ENCODE measurements at regions not wholly inside any gene's neighbourhood (a gene's known extent, or its start where the extent isn't known, plus 50 kb on each side); places are given as distances from the start of the nearest gene placed in this dataset.

DNA sequence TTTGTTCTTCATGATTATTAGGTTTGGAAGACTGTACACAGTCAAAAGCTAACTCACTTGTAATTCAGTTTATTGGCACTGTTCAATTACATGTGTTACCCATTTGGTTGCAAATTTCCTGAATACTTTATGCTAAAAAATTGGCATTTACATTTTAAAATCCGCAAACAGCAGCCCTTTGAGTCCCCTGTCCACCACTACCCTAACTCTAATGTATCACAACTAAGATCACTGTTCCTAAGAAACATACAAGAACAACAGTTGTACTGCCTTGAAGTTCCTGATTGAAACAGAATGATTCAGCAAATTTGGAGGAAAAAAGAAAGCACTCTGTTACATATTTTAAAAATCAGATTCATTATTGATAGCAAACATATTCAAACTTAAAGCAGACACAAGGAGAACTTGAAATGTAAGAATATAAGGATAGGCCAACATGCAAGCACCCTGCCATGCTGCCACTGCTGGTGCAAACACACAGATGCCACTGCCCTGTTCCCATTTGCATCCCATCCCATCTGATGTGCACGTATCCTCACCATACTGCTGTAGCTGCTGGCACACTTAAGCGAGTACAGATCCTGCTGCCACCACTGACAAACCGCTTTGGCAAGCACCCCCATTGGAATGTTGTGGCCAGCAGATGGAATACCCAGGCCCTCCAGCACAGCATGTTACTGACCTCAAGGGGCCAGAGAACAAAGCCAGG, 343.4 kb downstream of the PPP1R2C start:
- Histone ChIP-seq H4K20me1 (ENCODE audit: insufficient read depth, low read length) (no peaks in the 10 kb centered on the region), H3K36me3 (ENCODE audit: insufficient read depth, low read length) (no peaks in the 10 kb centered on the region), H3K9ac (ENCODE audit: low read length) (no peak overlapping the region), H3K4me1 (ENCODE audit: insufficient read depth, low read length) (no peaks in the 10 kb centered on the region), H3K9me3 (ENCODE audit: insufficient read depth, low read depth, low read length) (no peaks in the 10 kb centered on the region), H3K4me3 (ENCODE audit: insufficient read depth, low read depth, low read length) (no peak overlapping the region), H3K27ac (ENCODE audit: low read depth, low read length) (no peak overlapping the region), H3K27me3 (ENCODE audit: insufficient read depth, low read length) (no peaks in the 10 kb centered on the region), H2AFZ (ENCODE audit: low read depth, low read length) (no peak overlapping the region), H3K4me2 (ENCODE audit: low read length) (no peak overlapping the region), H3K79me2 (ENCODE audit: insufficient read depth, low read length) (no peaks in the 10 kb centered on the region)
- Mint-ChIP-seq H3K9me3 (ENCODE audit: unreplicated experiment) (peaks cover 4% of the 10 kb centered on the region), H3K27ac (ENCODE audit: unreplicated experiment) (no peak overlapping the region), H3K4me1 (ENCODE audit: low read depth, unreplicated experiment) (no peaks in the 10 kb centered on the region), H3K27me3 (ENCODE audit: low read depth, unreplicated experiment) (no peaks in the 10 kb centered on the region), H3K36me3 (ENCODE audit: low read depth, unreplicated experiment) (no peaks in the 10 kb centered on the region), H3K4me3 (ENCODE audit: unreplicated experiment) (no peak overlapping the region)
- FAIRE-seq (peak; percentile 23), DNase-seq (ENCODE audit: low read depth) (no peak)
- no peak for TF ChIP-seq EZH2 (IDR thresholded peaks at IDR 0.05; ENCODE audit: insufficient read depth, low read length)
- TF ChIP-seq, protein P1, sequence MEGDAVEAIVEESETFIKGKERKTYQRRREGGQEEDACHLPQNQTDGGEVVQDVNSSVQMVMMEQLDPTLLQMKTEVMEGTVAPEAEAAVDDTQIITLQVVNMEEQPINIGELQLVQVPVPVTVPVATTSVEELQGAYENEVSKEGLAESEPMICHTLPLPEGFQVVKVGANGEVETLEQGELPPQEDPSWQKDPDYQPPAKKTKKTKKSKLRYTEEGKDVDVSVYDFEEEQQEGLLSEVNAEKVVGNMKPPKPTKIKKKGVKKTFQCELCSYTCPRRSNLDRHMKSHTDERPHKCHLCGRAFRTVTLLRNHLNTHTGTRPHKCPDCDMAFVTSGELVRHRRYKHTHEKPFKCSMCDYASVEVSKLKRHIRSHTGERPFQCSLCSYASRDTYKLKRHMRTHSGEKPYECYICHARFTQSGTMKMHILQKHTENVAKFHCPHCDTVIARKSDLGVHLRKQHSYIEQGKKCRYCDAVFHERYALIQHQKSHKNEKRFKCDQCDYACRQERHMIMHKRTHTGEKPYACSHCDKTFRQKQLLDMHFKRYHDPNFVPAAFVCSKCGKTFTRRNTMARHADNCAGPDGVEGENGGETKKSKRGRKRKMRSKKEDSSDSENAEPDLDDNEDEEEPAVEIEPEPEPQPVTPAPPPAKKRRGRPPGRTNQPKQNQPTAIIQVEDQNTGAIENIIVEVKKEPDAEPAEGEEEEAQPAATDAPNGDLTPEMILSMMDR (IDR thresholded peaks at IDR 0.05; ENCODE audit: insufficient read depth, low read depth, low read length), result no peak

DNA sequence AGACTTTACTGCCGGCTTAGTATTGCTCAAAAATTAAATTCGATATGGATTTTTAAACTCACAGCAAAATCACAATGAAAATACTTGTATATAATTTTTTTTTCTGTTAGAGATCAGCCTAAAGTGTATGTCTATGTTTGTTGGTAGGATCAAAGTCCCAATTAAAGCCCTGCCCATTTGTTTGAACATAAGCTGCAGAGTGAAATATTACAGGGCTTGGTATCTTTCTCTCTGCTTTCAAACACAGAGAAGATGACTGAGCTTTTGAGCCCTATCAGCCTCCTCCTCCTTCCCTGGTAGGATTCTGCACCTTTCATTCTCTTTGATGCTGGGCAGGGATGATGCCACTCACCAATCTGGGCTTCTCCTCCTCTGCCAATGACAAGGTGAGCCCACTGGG, 345.4 kb downstream of the PPP1R2C start:
- no peak for TF ChIP-seq EZH2 (IDR thresholded peaks at IDR 0.05; ENCODE audit: insufficient read depth, low read length)
- TF ChIP-seq, protein P1 (IDR thresholded peaks at IDR 0.05; ENCODE audit: insufficient read depth, low read depth, low read length), result no peak

DNA sequence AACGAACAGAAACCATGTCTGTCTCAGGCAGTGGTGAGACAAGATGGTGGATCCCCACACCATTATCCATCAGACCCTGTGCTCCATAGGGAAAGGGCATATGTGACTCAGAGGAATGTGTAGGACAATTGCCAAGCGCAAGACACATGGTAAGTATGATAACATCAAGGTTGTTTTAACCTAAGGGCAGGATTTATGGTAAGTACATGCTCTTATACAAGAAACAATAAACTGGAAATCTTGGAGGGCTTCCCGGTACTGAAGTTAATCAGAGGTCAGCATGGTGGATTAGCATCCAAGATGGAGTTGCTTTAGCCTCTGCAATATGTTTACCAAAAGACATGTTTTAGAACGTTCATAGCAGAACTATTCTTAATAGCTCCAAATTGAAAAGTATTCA, 355.0 kb downstream of the PPP1R2C start:
- Mint-ChIP-seq H3K9me3 (ENCODE audit: unreplicated experiment) (no peaks in the 10 kb centered on the region), H3K36me3 (ENCODE audit: low read depth, unreplicated experiment) (no peaks in the 10 kb centered on the region), H3K4me3 (ENCODE audit: unreplicated experiment) (no peak overlapping the region), H3K27me3 (ENCODE audit: low read depth, unreplicated experiment) (no peaks in the 10 kb centered on the region), H3K27ac (ENCODE audit: unreplicated experiment) (no peak overlapping the region), H3K4me1 (ENCODE audit: low read depth, unreplicated experiment) (no peaks in the 10 kb centered on the region)
- Histone ChIP-seq H3K27ac (ENCODE audit: low read depth, low read length) (no peak overlapping the region), H3K4me3 (ENCODE audit: insufficient read depth, low read depth, low read length) (no peak overlapping the region), H4K20me1 (ENCODE audit: insufficient read depth, low read length) (no peaks in the 10 kb centered on the region), H3K36me3 (ENCODE audit: insufficient read depth, low read length) (no peaks in the 10 kb centered on the region), H3K4me2 (ENCODE audit: low read length) (no peak overlapping the region), H3K4me1 (ENCODE audit: insufficient read depth, low read length) (no peaks in the 10 kb centered on the region), H3K79me2 (ENCODE audit: insufficient read depth, low read length) (no peaks in the 10 kb centered on the region), H3K9ac (ENCODE audit: low read length) (no peak overlapping the region), H3K27me3 (ENCODE audit: insufficient read depth, low read length) (no peaks in the 10 kb centered on the region), H2AFZ (ENCODE audit: low read depth, low read length) (no peak overlapping the region), H3K9me3 (ENCODE audit: insufficient read depth, low read depth, low read length) (no peaks in the 10 kb centered on the region)
- TF ChIP-seq, protein P1 (IDR thresholded peaks at IDR 0.05; ENCODE audit: insufficient read depth, low read depth, low read length), result no peak
- TF ChIP-seq EZH2 (IDR thresholded peaks at IDR 0.05; ENCODE audit: insufficient read depth, low read length), result no peak
- FAIRE-seq, result no peak
- no peak for DNase-seq (ENCODE audit: low read depth)

More for the DNA sequence above, 345.4 kb downstream of the PPP1R2C start:
- Histone ChIP-seq H3K27ac (ENCODE audit: low read depth, low read length) (no peak overlapping the region), H3K4me2 (ENCODE audit: low read length) (no peak overlapping the region), H2AFZ (ENCODE audit: low read depth, low read length) (no peak overlapping the region), H3K9ac (ENCODE audit: low read length) (no peak overlapping the region), H4K20me1 (ENCODE audit: insufficient read depth, low read length) (no peaks in the 10 kb centered on the region), H3K27me3 (ENCODE audit: insufficient read depth, low read length) (no peaks in the 10 kb centered on the region), H3K79me2 (ENCODE audit: insufficient read depth, low read length) (no peaks in the 10 kb centered on the region), H3K36me3 (ENCODE audit: insufficient read depth, low read length) (no peaks in the 10 kb centered on the region), H3K4me1 (ENCODE audit: insufficient read depth, low read length) (no peaks in the 10 kb centered on the region), H3K9me3 (ENCODE audit: insufficient read depth, low read depth, low read length) (no peaks in the 10 kb centered on the region), H3K4me3 (ENCODE audit: insufficient read depth, low read depth, low read length) (no peak overlapping the region)
- H3K4me3 Mint-ChIP-seq (ENCODE audit: unreplicated experiment), result no peak overlapping the region
- FAIRE-seq (no peak), DNase-seq (ENCODE audit: low read depth) (no peak)
- no peaks in the 10 kb centered on the region for H3K27me3 Mint-ChIP-seq (ENCODE audit: low read depth, unreplicated experiment)
- H3K9me3 Mint-ChIP-seq (ENCODE audit: unreplicated experiment), result peaks cover 4% of the 10 kb centered on the region
- H3K27ac Mint-ChIP-seq (ENCODE audit: unreplicated experiment), result no peak overlapping the region
- no peaks in the 10 kb centered on the region for H3K36me3 Mint-ChIP-seq (ENCODE audit: low read depth, unreplicated experiment)
- no peaks in the 10 kb centered on the region for H3K4me1 Mint-ChIP-seq (ENCODE audit: low read depth, unreplicated experiment)
